ENCODE measurements at regions not wholly inside any gene's neighbourhood (a gene's known extent, or its start where the extent isn't known, plus 50 kb on each side); places are given as distances from the start of the nearest gene placed in this dataset.

GRCh38 chr2:187136646-187137045 is 287.7 kb upstream of the ZSWIM2 start:
- no peaks in the 10 kb centered on the region for H3K27me3 ChIP-seq (replicated peaks in 1 of 7)
- 66 to 72% (median 71%) methylated on average over 3 of the region's 3 CpGs for WGBS, 5 donors
- no peak overlapping the region for H3K4me3 ChIP-seq
- DNase-seq = no peak
- intact Hi-C loops (cut with DNase I; ENCODE audit: low total_unique reads) = no loop called here
- no peak for TF ChIP-seq CTCF (IDR thresholded peaks at IDR 0.05 in 8 of 11, conservative IDR thresholded peaks at IDR 0.05 in 3 of 11)
- TF ChIP-seq POLR2AphosphoS5 (IDR thresholded peaks at IDR 0.05) = no peak
- TF ChIP-seq POLR2A (IDR thresholded peaks at IDR 0.05) = no peak
- H3K9me3 ChIP-seq = peaks cover 0 to 6% (median 0%) of the 10 kb centered on the region in 8 donors
- H3K4me1 ChIP-seq = no peaks in the 10 kb centered on the region
- no peak overlapping the region for H3K27ac ChIP-seq
- H3K36me3 ChIP-seq = no peaks in the 10 kb centered on the region

GRCh38 chr2:187134306-187134705 is 285.3 kb upstream of the ZSWIM2 start:
- intact Hi-C loops (cut with DNase I; ENCODE audit: low total_unique reads) = no loop called here
- peaks cover 0 to 2% (median 0%) of the 10 kb centered on the region in 8 donors for H3K9me3 ChIP-seq

GRCh38 chr2:187129868-187130267 is 280.9 kb upstream of the ZSWIM2 start:
- Histone ChIP-seq H3K27ac (no peak overlapping the region), H3K4me3 (no peak overlapping the region), H3K27me3 (replicated peaks in 1 of 7) (no peaks in the 10 kb centered on the region), H3K4me1 (no peaks in the 10 kb centered on the region), H3K36me3 (no peaks in the 10 kb centered on the region), H3K9me3 (no peaks in the 10 kb centered on the region)
- 85 to 97% (median 87%) methylated on average over 1 of the region's 1 CpG for whole genome bisulfite sequencing, 5 donors
- intact Hi-C loops (cut with DNase I; ENCODE audit: low total_unique reads) = no loop called here
- no peak for DNase-seq
- TF ChIP-seq CTCF (IDR thresholded peaks at IDR 0.05 in 8 of 11, conservative IDR thresholded peaks at IDR 0.05 in 3 of 11) (no peak), POLR2A (IDR thresholded peaks at IDR 0.05) (no peak), POLR2AphosphoS5 (IDR thresholded peaks at IDR 0.05) (no peak)

More at GRCh38 chr2:187134306-187134705, 285.3 kb upstream of the ZSWIM2 start:
- Histone ChIP-seq H3K4me1 (no peaks in the 10 kb centered on the region), H3K4me3 (no peak overlapping the region), H3K27ac (no peak overlapping the region), H3K36me3 (no peaks in the 10 kb centered on the region), H3K27me3 (replicated peaks in 1 of 7) (no peaks in the 10 kb centered on the region)
- TF ChIP-seq POLR2A (IDR thresholded peaks at IDR 0.05) (no peak), CTCF (IDR thresholded peaks at IDR 0.05 in 8 of 11, conservative IDR thresholded peaks at IDR 0.05 in 3 of 11) (no peak), POLR2AphosphoS5 (IDR thresholded peaks at IDR 0.05) (no peak)
- no peak for DNase-seq

GRCh38 chr2:187129306-187129705 is 280.3 kb upstream of the ZSWIM2 start:
- TF ChIP-seq POLR2A (IDR thresholded peaks at IDR 0.05) = no peak
- TF ChIP-seq CTCF (IDR thresholded peaks at IDR 0.05 in 8 of 11, conservative IDR thresholded peaks at IDR 0.05 in 3 of 11) = no peak
- TF ChIP-seq POLR2AphosphoS5 (IDR thresholded peaks at IDR 0.05) = no peak
- H3K27ac ChIP-seq = no peak overlapping the region
- H3K4me3 ChIP-seq = no peak overlapping the region
- DNase-seq = no peak
- no peaks in the 10 kb centered on the region for H3K36me3 ChIP-seq
- H3K9me3 ChIP-seq = no peaks in the 10 kb centered on the region
- H3K4me1 ChIP-seq = no peaks in the 10 kb centered on the region
- intact Hi-C loops (cut with DNase I; ENCODE audit: low total_unique reads) = no loop called here
- no peaks in the 10 kb centered on the region for H3K27me3 ChIP-seq (replicated peaks in 1 of 7)

All from spleen (tissue), 11 donors.